H7 (cell line): ENCODE measurements at regions not wholly inside any gene's neighbourhood (a gene's known extent, or its start where the extent isn't known, plus 50 kb on each side); places are given as distances from the start of the nearest gene placed in this dataset.

Experiments used
- DNase-seq: peaks from one replicate; pipeline ENCODE4 v3.0.0; 2012
- H3K27me3 ChIP-seq: 2 replicates; pipeline ENCODE4 v1.6.0; 2011; ENCODE audit warnings: mild to moderate bottlenecking, low read length; ENCODE audit not compliant: control insufficient read depth, insufficient read depth
- H3K36me3 ChIP-seq: replicated peaks from 2 replicates; pipeline ENCODE4 v1.5.1; 2011; ENCODE audit warnings: low read length; ENCODE audit not compliant: control insufficient read depth, insufficient read depth
- H3K4me3 ChIP-seq: 2 replicates; pipeline ENCODE4 v1.5.1; 2011; ENCODE audit warnings: low read depth, mild to moderate bottlenecking, control low read depth, low read length, moderate library complexity; ENCODE audit not compliant: insufficient read depth

GRCh38 chr1:94644352-94644751 is 102.8 kb upstream of the F3 start:
- H3K36me3 ChIP-seq: no peaks in the 10 kb centered on the region
- no peak overlapping the region for H3K4me3 ChIP-seq
- H3K27me3 ChIP-seq: no peaks in the 10 kb centered on the region; the same call in 1 of the 2 replicates
- no peak for DNase-seq

GRCh38 chr1:94643819-94644218 is 102.3 kb upstream of the F3 start:
- Histone ChIP-seq H3K36me3 (no peaks in the 10 kb centered on the region), H3K27me3 (no peaks in the 10 kb centered on the region; the same call in 1 of the 2 replicates), H3K4me3 (no peak overlapping the region)
- DNase-seq: no peak

- no peak overlapping the region for H3K4me3 ChIP-seq
- H3K27me3 ChIP-seq: no peaks in the 10 kb centered on the region; the same call in 1 of the 2 replicates
- H3K36me3 ChIP-seq: no peaks in the 10 kb centered on the region
- no peak for DNase-seq
Observed at GRCh38 chr1:94642617-94643321, 101.2 kb upstream of the F3 start.

- H3K27me3 ChIP-seq: no peaks in the 10 kb centered on the region; the same call in 1 of the 2 replicates
- H3K36me3 ChIP-seq: no peaks in the 10 kb centered on the region
- no peak overlapping the region for H3K4me3 ChIP-seq
- no peak for DNase-seq
Observed at GRCh38 chr1:94641990-94642389, 100.4 kb upstream of the F3 start.

- no peaks in the 10 kb centered on the region; the same call in 1 of the 2 replicates for H3K27me3 ChIP-seq
- DNase-seq: no peak
- no peak overlapping the region for H3K4me3 ChIP-seq
- H3K36me3 ChIP-seq: no peaks in the 10 kb centered on the region
Observed at GRCh38 chr1:94640125-94640524, 98.6 kb upstream of the F3 start.

- DNase-seq: no peak
Observed at GRCh38 chr1:94637121-94637520, 95.6 kb upstream of the F3 start.

GRCh38 chr1:94636624-94637023 is 95.1 kb upstream of the F3 start:
- Histone ChIP-seq H3K36me3 (no peaks in the 10 kb centered on the region), H3K4me3 (no peak overlapping the region), H3K27me3 (no peaks in the 10 kb centered on the region)
- DNase-seq: no peak

More at GRCh38 chr1:94637121-94637520, 95.6 kb upstream of the F3 start:
- Histone ChIP-seq H3K4me3 (no peak overlapping the region), H3K27me3 (no peaks in the 10 kb centered on the region), H3K36me3 (no peaks in the 10 kb centered on the region)

GRCh38 chr1:94636100-94636499 is 94.5 kb upstream of the F3 start:
- H3K36me3 ChIP-seq: no peaks in the 10 kb centered on the region
- H3K27me3 ChIP-seq: no peaks in the 10 kb centered on the region
- no peak overlapping the region for H3K4me3 ChIP-seq
- DNase-seq: no peak

- Histone ChIP-seq H3K4me3 (no peak overlapping the region), H3K36me3 (no peaks in the 10 kb centered on the region), H3K27me3 (no peaks in the 10 kb centered on the region)
- DNase-seq: no peak
Observed at GRCh38 chr1:94634977-94635416, 93.4 kb upstream of the F3 start.

GRCh38 chr1:94633051-94633450 is 91.5 kb upstream of the F3 start:
- Histone ChIP-seq H3K27me3 (no peaks in the 10 kb centered on the region), H3K36me3 (0 out of 2 replicates have a peak, but pooled peaks cover 1% of the 10 kb centered on the region), H3K4me3 (no peak overlapping the region)
- no peak for DNase-seq

GRCh38 chr1:94629259-94630181 is 88.0 kb upstream of the F3 start:
- H3K27me3 ChIP-seq: peaks cover 2% of the 10 kb centered on the region; the same call in 1 of the 2 replicates
- H3K4me3 ChIP-seq: no peak overlapping the region
- no peak for DNase-seq
- H3K36me3 ChIP-seq: 0 out of 2 replicates have a peak, but pooled peaks cover 1% of the 10 kb centered on the region

GRCh38 chr1:94628499-94628843 is 86.9 kb upstream of the F3 start:
- H3K36me3 ChIP-seq: 0 out of 2 replicates have a peak, but pooled peaks cover 1% of the 10 kb centered on the region
- peaks cover 2% of the 10 kb centered on the region; the same call in 1 of the 2 replicates for H3K27me3 ChIP-seq
- H3K4me3 ChIP-seq: no peak overlapping the region
- no peak for DNase-seq

- H3K27me3 ChIP-seq: peaks cover 2% of the 10 kb centered on the region; the same call in 1 of the 2 replicates
- H3K4me3 ChIP-seq: no peak overlapping the region
- 0 out of 2 replicates have a peak, but pooled peaks cover 1% of the 10 kb centered on the region for H3K36me3 ChIP-seq
- DNase-seq: no peak
Observed at GRCh38 chr1:94627771-94628498, 86.4 kb upstream of the F3 start.

GRCh38 chr1:94624203-94624602 is 82.6 kb upstream of the F3 start:
- no peak for DNase-seq
- no peak overlapping the region for H3K4me3 ChIP-seq
- H3K36me3 ChIP-seq: 0 out of 2 replicates have a peak, but pooled peaks cover 1% of the 10 kb centered on the region
- peaks cover 2% of the 10 kb centered on the region; the same call in 1 of the 2 replicates for H3K27me3 ChIP-seq
